WERI-Rb-1 (cell line): ENCODE measurements at regions not wholly inside any gene's neighbourhood (a gene's known extent, or its start where the extent isn't known, plus 50 kb on each side); places are given as distances from the start of the nearest gene placed in this dataset.

ENCODE experiments used
- DNase-seq: peaks from one replicate; pipeline ENCODE4 v3.0.0-alpha.2; 2020
- H3K27ac ChIP-seq: fragments of 250-450 bp; sonication (Bioruptor Pico); 2 replicates; pipeline ENCODE4 v1.5.1; 2020; ENCODE audit warnings: mild to moderate bottlenecking, moderate library complexity
- H3K27me3 ChIP-seq: fragments of 250-450 bp; sonication (Bioruptor Pico); 2 replicates; pipeline ENCODE4 v1.5.1; 2021; ENCODE audit warnings: mild to moderate bottlenecking, low read depth, moderate library complexity; ENCODE audit not compliant: insufficient read depth, severe bottlenecking
- H3K36me3 ChIP-seq: fragments of 250-450 bp; sonication (Bioruptor Pico); 2 replicates; pipeline ENCODE4 v1.5.1; 2020; ENCODE audit warnings: mild to moderate bottlenecking, moderate library complexity
- H3K4me3 ChIP-seq: 2 replicates; pipeline ENCODE4 v1.5.1; 2011; ENCODE audit warnings: low read depth, mild to moderate bottlenecking, control low read depth, low read length
- H3K9me3 ChIP-seq: fragments of 250-450 bp; sonication (Bioruptor Pico); 2 replicates; pipeline ENCODE4 v1.5.1; 2021; ENCODE audit warnings: mild to moderate bottlenecking, moderate library complexity; ENCODE audit not compliant: severe bottlenecking
- TF ChIP-seq, protein P1 (sequence below): IDR thresholded peaks from 2 replicates; pipeline ENCODE4 v1.5.1; 2011; ENCODE audit warnings: low read depth, mild to moderate bottlenecking, control low read depth, inconsistent platforms, low read length

DNA sequence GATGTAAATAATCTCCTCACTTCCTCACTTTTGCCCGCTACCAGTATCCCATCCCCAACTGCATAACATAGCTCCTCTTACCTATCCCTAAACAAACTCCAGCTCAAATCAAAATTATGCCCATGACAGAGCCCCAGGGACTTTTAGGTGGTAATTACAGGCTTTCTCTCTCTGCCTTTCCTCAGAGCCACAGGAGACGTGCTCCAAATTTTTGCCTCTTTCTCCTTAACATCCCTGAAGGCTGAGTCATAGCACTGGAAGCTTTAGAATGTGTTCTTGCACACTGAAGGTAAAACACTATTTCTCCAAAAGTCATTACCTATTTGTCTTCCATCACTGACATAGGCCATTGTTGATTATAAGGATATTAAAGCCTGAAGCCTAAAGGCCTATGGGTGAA is 263.5 kb upstream of the PLD5 start:
- Histone ChIP-seq H3K27ac (no peak overlapping the region), H3K27me3 (no peaks in the 10 kb centered on the region), H3K4me3 (no peak overlapping the region), H3K36me3 (no peaks in the 10 kb centered on the region), H3K9me3 (peaks cover 9% of the 10 kb centered on the region)
- TF ChIP-seq, protein P1, sequence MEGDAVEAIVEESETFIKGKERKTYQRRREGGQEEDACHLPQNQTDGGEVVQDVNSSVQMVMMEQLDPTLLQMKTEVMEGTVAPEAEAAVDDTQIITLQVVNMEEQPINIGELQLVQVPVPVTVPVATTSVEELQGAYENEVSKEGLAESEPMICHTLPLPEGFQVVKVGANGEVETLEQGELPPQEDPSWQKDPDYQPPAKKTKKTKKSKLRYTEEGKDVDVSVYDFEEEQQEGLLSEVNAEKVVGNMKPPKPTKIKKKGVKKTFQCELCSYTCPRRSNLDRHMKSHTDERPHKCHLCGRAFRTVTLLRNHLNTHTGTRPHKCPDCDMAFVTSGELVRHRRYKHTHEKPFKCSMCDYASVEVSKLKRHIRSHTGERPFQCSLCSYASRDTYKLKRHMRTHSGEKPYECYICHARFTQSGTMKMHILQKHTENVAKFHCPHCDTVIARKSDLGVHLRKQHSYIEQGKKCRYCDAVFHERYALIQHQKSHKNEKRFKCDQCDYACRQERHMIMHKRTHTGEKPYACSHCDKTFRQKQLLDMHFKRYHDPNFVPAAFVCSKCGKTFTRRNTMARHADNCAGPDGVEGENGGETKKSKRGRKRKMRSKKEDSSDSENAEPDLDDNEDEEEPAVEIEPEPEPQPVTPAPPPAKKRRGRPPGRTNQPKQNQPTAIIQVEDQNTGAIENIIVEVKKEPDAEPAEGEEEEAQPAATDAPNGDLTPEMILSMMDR, result no peak
- no peak for DNase-seq

DNA sequence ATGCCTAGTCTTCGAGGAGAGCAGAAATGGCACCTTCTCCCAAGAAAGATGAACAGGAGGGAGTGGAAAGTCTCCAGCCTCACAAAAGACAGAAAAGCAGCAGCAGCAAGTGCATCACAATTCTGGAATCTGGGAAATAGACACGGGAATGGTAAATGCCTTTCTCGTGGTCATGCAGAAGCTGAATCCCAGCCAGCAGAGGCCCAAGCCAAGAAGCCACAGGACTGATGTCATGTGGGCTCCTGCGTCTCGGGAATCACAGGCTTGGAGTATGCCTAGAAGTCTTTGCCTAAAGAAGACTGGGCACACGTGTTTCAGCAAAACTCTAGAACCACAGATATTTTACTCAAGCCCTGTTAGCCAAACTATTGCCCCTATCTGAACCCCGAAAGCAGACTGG is 260.3 kb upstream of the PLD5 start:
- no peak overlapping the region for H3K27ac ChIP-seq
- H3K4me3 ChIP-seq, result no peak overlapping the region
- H3K27me3 ChIP-seq, result peaks cover 2% of the 10 kb centered on the region
- no peaks in the 10 kb centered on the region for H3K9me3 ChIP-seq
- DNase-seq, result no peak
- H3K36me3 ChIP-seq, result no peaks in the 10 kb centered on the region
- TF ChIP-seq, protein P1, result no peak

DNA sequence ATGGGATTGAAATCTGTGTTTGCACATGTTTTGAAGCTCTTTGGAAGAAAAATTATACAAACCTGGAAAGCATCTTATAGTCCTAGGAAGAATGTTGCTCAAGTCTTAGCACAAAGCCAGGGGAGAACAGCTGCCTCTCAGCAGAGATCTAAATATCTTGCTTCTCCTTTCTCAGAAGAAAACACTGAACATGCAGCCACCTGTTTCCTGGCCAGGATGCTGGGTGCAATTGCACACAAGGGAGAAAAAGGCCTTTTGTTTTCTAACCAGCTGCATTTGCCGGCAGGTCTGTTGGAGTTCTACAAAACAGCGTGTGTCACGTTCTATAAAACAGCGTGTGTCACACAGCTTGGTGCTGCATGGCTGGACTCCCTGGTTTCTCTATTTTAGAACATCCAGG is 259.6 kb upstream of the PLD5 start:
- H3K27me3 ChIP-seq, result peaks cover 3% of the 10 kb centered on the region
- H3K4me3 ChIP-seq, result no peak overlapping the region
- TF ChIP-seq, protein P1, result no peak
- H3K36me3 ChIP-seq, result no peaks in the 10 kb centered on the region
- H3K9me3 ChIP-seq, result no peaks in the 10 kb centered on the region
- DNase-seq, result no peak
- H3K27ac ChIP-seq, result no peak overlapping the region

DNA sequence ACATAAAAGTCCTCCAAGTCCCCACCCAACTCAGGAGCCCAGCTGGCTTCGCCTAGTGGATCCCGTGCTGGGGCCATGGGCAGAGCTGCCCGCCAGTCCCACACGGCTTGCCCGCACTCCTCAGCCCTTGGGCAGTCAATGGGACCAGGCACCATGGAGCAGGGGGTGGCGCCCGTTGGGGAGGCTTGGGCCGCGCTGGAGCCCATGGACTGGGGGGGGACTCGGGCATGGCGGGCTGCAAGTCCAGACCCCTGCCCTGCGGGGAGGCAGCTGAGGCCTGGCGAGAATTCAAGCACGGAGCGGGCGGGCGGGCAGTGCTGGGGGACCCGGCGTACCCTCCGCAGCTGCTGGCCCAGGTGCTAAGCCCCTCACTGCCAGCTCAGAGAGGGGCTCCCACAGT is 249.8 kb upstream of the PLD5 start:
- H3K27me3 ChIP-seq, result no peaks in the 10 kb centered on the region
- H3K27ac ChIP-seq, result no peak overlapping the region
- H3K36me3 ChIP-seq, result no peaks in the 10 kb centered on the region
- TF ChIP-seq, protein P1, result no peak
- no peak overlapping the region for H3K4me3 ChIP-seq
- DNase-seq, result no peak
- H3K9me3 ChIP-seq, result peaks cover 8% of the 10 kb centered on the region

DNA sequence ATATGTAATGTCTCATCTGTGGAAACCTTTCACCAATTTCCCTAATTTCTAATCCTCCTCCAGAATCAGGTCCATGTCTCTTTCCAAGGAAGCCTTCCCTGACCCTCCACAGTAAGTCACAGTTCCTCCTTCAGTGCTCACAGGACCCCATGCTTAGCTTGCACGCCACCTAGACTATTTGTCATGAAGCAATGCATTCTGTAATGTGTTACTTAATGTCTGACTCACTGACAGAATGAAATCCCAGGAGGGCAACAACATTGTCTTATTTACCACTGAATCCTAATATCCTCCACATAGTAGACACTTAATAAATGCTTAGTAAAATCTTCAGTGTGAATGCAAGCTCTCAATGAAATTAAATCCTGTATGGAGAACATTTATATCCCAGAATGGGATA is 245.9 kb upstream of the PLD5 start:
- Histone ChIP-seq H3K9me3 (peaks cover 8% of the 10 kb centered on the region), H3K36me3 (no peaks in the 10 kb centered on the region), H3K27ac (no peak overlapping the region), H3K4me3 (no peak overlapping the region), H3K27me3 (no peaks in the 10 kb centered on the region)
- no peak for DNase-seq
- TF ChIP-seq, protein P1, result no peak

DNA sequence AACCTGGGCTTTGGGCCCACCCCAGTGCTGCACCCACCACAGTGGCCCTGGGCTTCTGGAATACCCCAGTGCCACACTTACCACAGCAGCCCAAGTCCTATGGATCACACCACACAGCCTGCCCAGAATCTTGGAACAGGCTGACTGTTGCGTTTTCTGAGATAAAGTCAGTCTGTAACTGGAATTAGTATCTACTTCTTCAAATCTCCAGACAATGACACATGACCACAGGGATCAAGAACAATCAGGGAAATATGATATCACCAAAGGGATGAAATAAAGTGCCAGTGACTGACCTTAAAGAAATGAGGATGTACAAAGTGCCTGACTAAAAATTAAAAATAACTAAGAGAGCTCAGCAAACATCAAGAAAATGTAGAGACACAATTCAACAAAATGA is 239.7 kb upstream of the PLD5 start:
- Histone ChIP-seq H3K9me3 (peaks cover 4% of the 10 kb centered on the region), H3K4me3 (no peak overlapping the region), H3K27ac (no peak overlapping the region), H3K27me3 (no peaks in the 10 kb centered on the region), H3K36me3 (no peaks in the 10 kb centered on the region)
- TF ChIP-seq, protein P1, result no peak
- no peak for DNase-seq
